GM19372 (cell line): ENCODE measurements at regions not wholly inside any gene's neighbourhood (a gene's known extent, or its start where the extent isn't known, plus 50 kb on each side); places are given as distances from the start of the nearest gene placed in this dataset.

Experiments used
- ATAC-seq: cut with Tn5 transposase; IDR thresholded peaks from one replicate; pipeline ENCODE4 v1.9.1; 2021; ENCODE audit warnings: mild to moderate bottlenecking, low read depth, moderate library complexity; ENCODE audit not compliant: unreplicated experiment

GRCh38 chr9:4921449-4921848 is 63.6 kb upstream of the JAK2 start:
- no peak for ATAC-seq

- no peak for ATAC-seq
Observed at GRCh38 chr9:4922101-4922500, 63.0 kb upstream of the JAK2 start.

GRCh38 chr9:4922730-4923129 is 62.3 kb upstream of the JAK2 start:
- no peak for ATAC-seq

- ATAC-seq, result no peak
Observed at GRCh38 chr9:4923141-4923540, 61.9 kb upstream of the JAK2 start.

DNA sequence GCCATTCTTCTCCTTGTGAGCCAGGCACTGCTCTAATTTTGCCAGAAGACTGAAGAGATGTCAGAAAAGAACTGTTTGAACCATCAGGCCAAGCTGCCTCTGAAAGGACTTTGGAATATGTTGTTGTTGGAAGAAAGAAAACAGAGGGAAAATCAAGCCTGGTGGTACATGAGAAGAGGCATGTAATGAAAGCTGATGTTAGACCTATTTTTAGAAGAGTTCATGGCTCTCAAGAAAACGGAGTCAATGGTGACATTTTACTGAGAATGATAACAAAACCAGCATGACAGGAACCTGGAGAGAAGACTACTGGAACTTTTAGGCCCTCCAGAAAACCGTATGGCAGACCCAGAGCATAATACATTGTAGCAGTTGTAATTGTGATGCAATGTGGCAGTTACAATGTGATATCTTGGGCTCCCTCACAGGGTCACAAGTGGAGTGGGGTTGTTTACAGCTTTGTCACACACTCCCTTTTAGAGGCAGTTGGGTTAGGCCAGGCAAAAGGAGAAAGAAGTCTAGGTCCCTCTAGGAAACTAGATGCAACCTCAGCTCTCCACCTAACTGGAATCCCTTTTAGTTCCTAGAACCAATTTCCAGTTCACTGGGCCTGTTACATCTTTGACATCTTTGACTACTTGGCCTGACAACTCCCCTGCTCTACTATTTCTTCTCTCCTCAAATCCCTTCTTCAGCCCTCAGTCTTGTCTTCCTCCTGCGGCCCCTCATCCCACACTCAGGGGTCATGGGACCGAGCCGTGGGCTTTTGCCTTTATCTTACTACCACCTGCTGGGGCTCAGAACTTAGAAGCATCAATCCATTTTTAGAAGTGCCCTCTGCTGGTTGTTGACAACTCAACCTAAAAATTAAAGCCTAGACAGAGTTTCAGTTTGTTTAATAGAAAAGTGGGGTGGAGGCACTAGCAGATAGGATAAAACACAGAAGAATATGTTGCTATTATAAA is 61.2 kb upstream of the JAK2 start:
- peak; percentile 69 for ATAC-seq

- no peak for ATAC-seq
Observed at GRCh38 chr9:4926239-4926638, 58.8 kb upstream of the JAK2 start.

- no peak for ATAC-seq
Observed at GRCh38 chr9:4927043-4927471, 58.0 kb upstream of the JAK2 start.

DNA sequence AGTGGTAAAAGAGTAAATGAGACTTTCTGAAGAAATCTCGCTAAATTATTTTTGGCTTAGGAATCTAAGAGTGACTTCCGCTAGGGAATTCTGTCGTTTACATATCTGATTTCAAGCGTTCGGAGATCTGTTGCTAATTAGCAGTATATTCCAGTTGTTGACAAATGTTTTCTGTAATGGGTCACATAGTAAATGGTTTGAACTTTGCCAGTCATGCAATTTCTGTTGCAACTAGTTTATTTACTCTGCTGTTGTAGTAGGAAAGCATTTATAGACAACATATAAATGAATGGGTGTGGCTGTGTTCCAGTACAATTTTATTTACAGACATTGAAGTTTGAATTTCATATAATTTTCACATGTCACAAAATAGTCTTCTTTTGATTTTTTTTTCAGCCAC is 57.4 kb upstream of the JAK2 start:
- ATAC-seq, result no peak

GRCh38 chr9:4929917-4930316 is 55.2 kb upstream of the JAK2 start:
- no peak for ATAC-seq

DNA sequence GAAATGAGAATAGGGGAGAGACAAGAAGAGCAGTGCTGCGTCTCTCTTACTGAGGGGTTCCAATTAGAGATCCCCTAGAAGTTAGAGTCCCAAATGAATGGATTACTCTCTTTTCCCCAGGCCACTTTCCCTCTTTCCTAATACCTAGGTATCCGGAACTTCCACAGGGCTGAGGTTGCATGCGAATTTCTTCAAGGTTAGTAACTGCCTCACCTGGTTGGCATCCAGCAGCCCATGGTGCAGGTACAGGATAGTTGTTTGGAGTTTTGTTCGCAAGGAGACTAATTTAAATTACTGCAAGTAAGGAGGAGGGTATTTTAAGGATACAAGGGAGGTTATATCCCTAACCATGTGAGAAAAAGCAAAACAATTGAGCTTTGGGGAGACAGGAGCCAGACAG is 52.4 kb upstream of the JAK2 start:
- no peak for ATAC-seq

DNA sequence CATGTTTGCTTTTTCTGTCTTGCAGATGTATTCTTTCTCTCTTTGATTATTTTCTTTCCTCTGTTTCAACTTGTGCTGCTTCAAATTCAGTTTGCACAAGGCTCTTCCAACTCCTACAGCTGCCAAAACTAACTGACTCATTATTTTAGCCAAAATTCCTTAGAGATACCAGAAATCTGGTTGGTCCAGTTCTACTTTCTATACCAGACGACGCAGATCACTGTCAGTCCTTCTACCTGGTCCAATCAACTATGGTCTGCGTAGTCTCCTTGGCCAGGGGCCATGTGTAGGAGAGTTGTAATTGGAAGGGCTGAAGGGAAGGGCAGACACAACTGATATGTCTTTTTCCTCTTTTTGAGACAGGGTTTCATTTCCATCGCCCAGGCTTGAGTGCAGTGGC is 51.9 kb upstream of the JAK2 start:
- no peak for ATAC-seq

DNA sequence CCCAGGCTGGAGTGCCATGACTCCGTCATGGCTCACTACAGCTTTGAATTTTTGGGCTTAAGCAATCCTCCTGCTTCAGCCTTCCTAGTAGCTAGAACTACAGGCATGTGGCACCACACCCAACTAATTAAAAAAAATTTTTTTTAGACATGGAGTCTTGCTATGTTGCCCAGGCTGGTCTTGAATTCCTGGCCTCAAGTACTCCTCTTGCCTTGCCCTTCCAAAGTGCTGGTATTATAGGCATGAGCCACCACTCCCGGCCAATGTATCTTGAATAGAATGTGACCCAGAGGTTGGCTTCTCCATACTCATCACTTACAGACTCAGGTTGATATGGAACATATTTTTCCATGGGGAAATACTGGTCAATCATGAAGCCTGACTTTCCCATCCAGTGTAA is 51.2 kb upstream of the JAK2 start:
- no peak for ATAC-seq

DNA sequence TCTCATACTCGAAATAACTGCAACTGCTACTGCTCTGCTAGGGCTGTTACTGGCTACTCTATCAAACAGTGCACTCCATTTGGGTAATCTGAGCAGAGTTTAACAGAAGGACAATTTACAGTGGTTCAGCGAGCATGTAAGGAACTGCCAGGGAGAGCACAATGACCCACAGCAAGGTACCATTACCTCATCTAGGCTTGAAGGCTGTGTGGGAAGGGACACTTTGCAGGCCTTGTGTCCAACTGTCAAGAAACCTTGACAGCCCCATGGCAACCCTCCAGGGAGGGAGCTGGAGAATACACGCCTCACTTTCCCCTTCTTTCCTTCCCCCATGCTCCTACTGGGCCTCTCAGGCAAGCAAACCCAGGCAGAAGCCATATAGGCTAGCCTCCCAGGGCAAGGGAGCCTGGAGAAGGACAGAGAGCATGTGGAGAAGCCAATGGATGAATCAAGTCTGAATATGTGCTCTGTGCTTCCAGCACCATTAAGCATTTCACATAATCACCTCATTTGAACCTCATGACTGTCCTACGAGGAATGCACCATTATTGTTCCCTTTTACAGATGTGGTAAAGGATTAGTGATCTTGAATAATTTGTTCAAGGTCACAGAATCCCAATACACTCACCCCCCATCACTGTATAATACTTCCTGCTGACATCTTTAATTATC is 49.9 kb upstream of the JAK2 start:
- no peak for ATAC-seq
